ENCODE measurements at regions not wholly inside any gene's neighbourhood (a gene's known extent, or its start where the extent isn't known, plus 50 kb on each side); places are given as distances from the start of the nearest gene placed in this dataset.

GRCh38 chr4:136528131-136528530 is 1004.2 kb downstream of the PCDH18 start:
- no peak for DNase-seq (ENCODE audit: low read depth)
- TF ChIP-seq, protein P1, sequence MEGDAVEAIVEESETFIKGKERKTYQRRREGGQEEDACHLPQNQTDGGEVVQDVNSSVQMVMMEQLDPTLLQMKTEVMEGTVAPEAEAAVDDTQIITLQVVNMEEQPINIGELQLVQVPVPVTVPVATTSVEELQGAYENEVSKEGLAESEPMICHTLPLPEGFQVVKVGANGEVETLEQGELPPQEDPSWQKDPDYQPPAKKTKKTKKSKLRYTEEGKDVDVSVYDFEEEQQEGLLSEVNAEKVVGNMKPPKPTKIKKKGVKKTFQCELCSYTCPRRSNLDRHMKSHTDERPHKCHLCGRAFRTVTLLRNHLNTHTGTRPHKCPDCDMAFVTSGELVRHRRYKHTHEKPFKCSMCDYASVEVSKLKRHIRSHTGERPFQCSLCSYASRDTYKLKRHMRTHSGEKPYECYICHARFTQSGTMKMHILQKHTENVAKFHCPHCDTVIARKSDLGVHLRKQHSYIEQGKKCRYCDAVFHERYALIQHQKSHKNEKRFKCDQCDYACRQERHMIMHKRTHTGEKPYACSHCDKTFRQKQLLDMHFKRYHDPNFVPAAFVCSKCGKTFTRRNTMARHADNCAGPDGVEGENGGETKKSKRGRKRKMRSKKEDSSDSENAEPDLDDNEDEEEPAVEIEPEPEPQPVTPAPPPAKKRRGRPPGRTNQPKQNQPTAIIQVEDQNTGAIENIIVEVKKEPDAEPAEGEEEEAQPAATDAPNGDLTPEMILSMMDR (IDR thresholded peaks at IDR 0.05; ENCODE audit: insufficient read depth, low read depth, low read length, missing control alignments), result no peak
- no peak overlapping the region for H3K4me3 ChIP-seq (ENCODE audit: low read depth, low read length)

GRCh38 chr4:136526517-136526916 is 1005.8 kb downstream of the PCDH18 start:
- DNase-seq (ENCODE audit: low read depth), result no peak
- H3K4me3 ChIP-seq (ENCODE audit: low read depth, low read length), result no peak overlapping the region
- TF ChIP-seq, protein P1 (IDR thresholded peaks at IDR 0.05; ENCODE audit: insufficient read depth, low read depth, low read length, missing control alignments), result no peak

DNA sequence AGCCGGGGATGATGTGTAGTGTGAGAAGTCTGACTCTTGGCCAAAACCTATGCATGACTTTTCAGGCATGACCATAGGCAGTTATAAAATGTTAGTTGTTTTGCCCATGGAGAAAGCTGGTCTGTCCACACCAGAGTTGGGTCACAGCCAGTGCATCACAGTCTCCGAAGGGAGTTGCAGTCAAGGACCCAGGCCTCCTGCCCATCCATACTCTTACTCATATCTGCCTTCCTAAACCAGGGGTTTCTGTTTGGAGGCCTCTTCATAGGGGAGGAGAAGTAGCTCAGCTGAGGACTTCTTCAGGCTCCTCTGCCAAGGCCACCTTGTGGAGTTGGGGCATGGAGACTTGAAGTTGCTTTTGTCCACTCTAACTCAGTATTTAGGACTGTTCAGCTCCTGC is 1008.3 kb downstream of the PCDH18 start:
- DNase-seq (ENCODE audit: low read depth), result no peak
- TF ChIP-seq, protein P1 (IDR thresholded peaks at IDR 0.05; ENCODE audit: insufficient read depth, low read depth, low read length, missing control alignments), result no peak
- no peak overlapping the region for H3K4me3 ChIP-seq (ENCODE audit: low read depth, low read length)

- TF ChIP-seq, protein P1 (IDR thresholded peaks at IDR 0.05; ENCODE audit: insufficient read depth, low read depth, low read length, missing control alignments), result no peak
- no peak for DNase-seq (ENCODE audit: low read depth)
- no peak overlapping the region for H3K4me3 ChIP-seq (ENCODE audit: low read depth, low read length)
Observed at GRCh38 chr4:136516371-136516770, 1015.9 kb downstream of the PCDH18 start.

GRCh38 chr4:136505020-136505419 is 1027.3 kb downstream of the PCDH18 start:
- TF ChIP-seq, protein P1 (IDR thresholded peaks at IDR 0.05; ENCODE audit: insufficient read depth, low read depth, low read length, missing control alignments), result no peak
- no peak for DNase-seq (ENCODE audit: low read depth)
- no peak overlapping the region for H3K4me3 ChIP-seq (ENCODE audit: low read depth, low read length)

- TF ChIP-seq, protein P1 (IDR thresholded peaks at IDR 0.05; ENCODE audit: insufficient read depth, low read depth, low read length, missing control alignments), result no peak
- no peak for DNase-seq (ENCODE audit: low read depth)
- H3K4me3 ChIP-seq (ENCODE audit: low read depth, low read length), result no peak overlapping the region
Observed at GRCh38 chr4:136495851-136496250, 1036.4 kb downstream of the PCDH18 start.

DNA sequence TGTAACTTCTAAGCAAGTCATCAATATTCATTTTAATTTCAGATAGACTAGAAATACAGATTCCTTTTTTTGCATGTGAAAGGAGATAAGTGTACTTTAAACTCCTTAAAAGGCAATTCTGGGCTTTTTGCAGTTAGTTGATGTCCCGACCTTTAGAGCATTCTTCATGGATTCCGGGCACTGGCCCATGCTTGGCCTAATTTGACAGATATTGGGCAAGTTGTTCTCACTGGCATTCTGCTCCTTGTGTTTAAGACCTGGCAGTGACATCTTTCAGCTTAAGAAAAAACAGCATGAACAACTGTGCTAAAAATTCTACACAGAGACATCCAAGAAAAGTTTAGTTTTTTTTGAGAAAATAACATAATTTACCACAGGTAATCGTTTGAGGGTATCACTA is 1037.2 kb downstream of the PCDH18 start:
- H3K4me3 ChIP-seq (ENCODE audit: low read depth, low read length), result no peak overlapping the region
- TF ChIP-seq, protein P1 (IDR thresholded peaks at IDR 0.05; ENCODE audit: insufficient read depth, low read depth, low read length, missing control alignments), result no peak
- DNase-seq (ENCODE audit: low read depth), result no peak
